ENCODE measurements at regions not wholly inside any gene's neighbourhood (a gene's known extent, or its start where the extent isn't known, plus 50 kb on each side); places are given as distances from the start of the nearest gene placed in this dataset.

- TF ChIP-seq CTCF (IDR thresholded peaks at IDR 0.05) (no peak), POLR2A (IDR thresholded peaks at IDR 0.05) (no peak)
These were observed 261.3 kb downstream of the FOXO1 start for GRCh38 chr13:40404967-40405716.

Measured in right lobe of liver (tissue), 4 donors.